Progenitor cell of endocrine pancreas (in vitro differentiated cells): ENCODE measurements at regions not wholly inside any gene's neighbourhood (a gene's known extent, or its start where the extent isn't known, plus 50 kb on each side); places are given as distances from the start of the nearest gene placed in this dataset.

ENCODE experiments used
- DNase-seq: peaks from one replicate; pipeline ENCODE4 v3.0.0; 2021; ENCODE audit warnings: low spot score; ENCODE audit not compliant: unreplicated experiment
- H3K27ac Mint-ChIP-seq: 2 replicates; pipeline ENCODE4 v1.8.0; 2021; ENCODE audit warnings: mild to moderate bottlenecking, moderate library complexity, mixed read lengths
- H3K27me3 Mint-ChIP-seq: 2 replicates; pipeline ENCODE4 v1.8.0; 2021; ENCODE audit warnings: mixed read lengths
- H3K36me3 Mint-ChIP-seq: 2 replicates; pipeline ENCODE4 v1.8.0; 2022; ENCODE audit warnings: mixed read lengths; ENCODE audit not compliant: insufficient read depth
- H3K4me1 Mint-ChIP-seq: 2 replicates; pipeline ENCODE4 v1.8.0; 2021; ENCODE audit warnings: low read depth, mixed read lengths
- H3K4me3 Mint-ChIP-seq: 2 replicates; pipeline ENCODE4 v1.8.0; 2021; ENCODE audit warnings: low read depth, mild to moderate bottlenecking, moderate library complexity, mixed read lengths
- H3K9me3 Mint-ChIP-seq: 2 replicates; pipeline ENCODE4 v1.8.0; 2021; ENCODE audit warnings: low read depth, mixed read lengths
- TF ChIP-seq, protein P1 (sequence below): fragments of 200-600 bp; sonication (generic); IDR thresholded peaks from one replicate; pipeline ENCODE4 v1.5.0; 2021; ENCODE audit warnings: antibody characterized with exemption, mild to moderate bottlenecking; ENCODE audit not compliant: unreplicated experiment

DNA sequence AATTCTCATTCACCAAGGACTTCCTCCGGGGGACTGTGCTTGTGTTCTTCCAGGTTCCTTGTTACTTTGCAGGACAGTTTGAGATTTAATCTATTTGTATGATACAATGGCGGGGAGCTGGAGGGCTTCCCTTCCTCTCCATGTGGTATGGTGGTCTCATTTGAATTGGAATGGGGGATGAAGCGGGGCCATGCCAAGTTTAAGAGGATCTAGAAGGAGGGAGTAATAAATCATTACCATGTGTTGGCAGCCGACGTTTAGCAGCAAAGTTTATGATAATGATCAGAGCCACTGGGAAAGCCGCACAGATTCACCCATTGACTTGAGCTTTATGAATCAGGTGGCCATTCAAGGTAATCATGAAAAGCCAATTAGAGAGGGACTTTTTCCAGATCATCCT lies 355.1 kb upstream of the MGMT start:
- no peak overlapping the region for H3K27ac Mint-ChIP-seq
- DNase-seq = no peak
- H3K4me1 Mint-ChIP-seq = no peaks in the 10 kb centered on the region
- no peaks in the 10 kb centered on the region for H3K9me3 Mint-ChIP-seq
- no peaks in the 10 kb centered on the region for H3K36me3 Mint-ChIP-seq
- peaks cover 37% of the 10 kb centered on the region for H3K27me3 Mint-ChIP-seq
- TF ChIP-seq, protein P1, sequence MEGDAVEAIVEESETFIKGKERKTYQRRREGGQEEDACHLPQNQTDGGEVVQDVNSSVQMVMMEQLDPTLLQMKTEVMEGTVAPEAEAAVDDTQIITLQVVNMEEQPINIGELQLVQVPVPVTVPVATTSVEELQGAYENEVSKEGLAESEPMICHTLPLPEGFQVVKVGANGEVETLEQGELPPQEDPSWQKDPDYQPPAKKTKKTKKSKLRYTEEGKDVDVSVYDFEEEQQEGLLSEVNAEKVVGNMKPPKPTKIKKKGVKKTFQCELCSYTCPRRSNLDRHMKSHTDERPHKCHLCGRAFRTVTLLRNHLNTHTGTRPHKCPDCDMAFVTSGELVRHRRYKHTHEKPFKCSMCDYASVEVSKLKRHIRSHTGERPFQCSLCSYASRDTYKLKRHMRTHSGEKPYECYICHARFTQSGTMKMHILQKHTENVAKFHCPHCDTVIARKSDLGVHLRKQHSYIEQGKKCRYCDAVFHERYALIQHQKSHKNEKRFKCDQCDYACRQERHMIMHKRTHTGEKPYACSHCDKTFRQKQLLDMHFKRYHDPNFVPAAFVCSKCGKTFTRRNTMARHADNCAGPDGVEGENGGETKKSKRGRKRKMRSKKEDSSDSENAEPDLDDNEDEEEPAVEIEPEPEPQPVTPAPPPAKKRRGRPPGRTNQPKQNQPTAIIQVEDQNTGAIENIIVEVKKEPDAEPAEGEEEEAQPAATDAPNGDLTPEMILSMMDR = no peak
- no peak overlapping the region for H3K4me3 Mint-ChIP-seq

- Mint-ChIP-seq H3K4me3 (no peak overlapping the region), H3K27ac (no peak overlapping the region), H3K36me3 (no peaks in the 10 kb centered on the region), H3K4me1 (no peaks in the 10 kb centered on the region), H3K27me3 (peaks cover 33% of the 10 kb centered on the region), H3K9me3 (no peaks in the 10 kb centered on the region)
- DNase-seq = no peak
- TF ChIP-seq, protein P1 = no peak
Measured at GRCh38 chr10:129114588-129114987, 352.5 kb upstream of the MGMT start.

- H3K36me3 Mint-ChIP-seq = no peaks in the 10 kb centered on the region
- peaks cover 38% of the 10 kb centered on the region for H3K27me3 Mint-ChIP-seq
- H3K27ac Mint-ChIP-seq = no peak overlapping the region
- TF ChIP-seq, protein P1 = no peak
- no peaks in the 10 kb centered on the region for H3K9me3 Mint-ChIP-seq
- DNase-seq = no peak
- no peaks in the 10 kb centered on the region for H3K4me1 Mint-ChIP-seq
- no peak overlapping the region for H3K4me3 Mint-ChIP-seq
Measured at GRCh38 chr10:129116371-129116770, 350.7 kb upstream of the MGMT start.

DNA sequence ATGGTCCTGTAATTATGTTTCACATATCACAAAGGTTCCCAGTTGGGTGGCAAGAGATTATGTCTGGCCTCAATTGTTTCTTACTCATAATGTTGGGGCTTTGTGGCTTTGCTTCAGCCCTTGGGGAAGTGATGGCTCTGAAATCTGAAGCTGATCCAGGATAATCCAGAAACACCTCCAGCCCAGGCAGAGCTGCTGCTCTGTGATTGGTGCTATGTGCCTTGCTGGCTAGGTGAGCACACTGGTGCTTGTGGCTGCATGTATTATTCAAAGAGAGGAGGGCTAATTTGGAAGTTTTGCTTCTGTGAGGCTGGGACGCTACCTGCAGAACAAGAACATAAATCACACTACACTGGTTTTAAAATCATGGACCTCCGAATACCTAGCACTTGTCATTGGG lies 346.6 kb upstream of the MGMT start:
- H3K36me3 Mint-ChIP-seq = no peaks in the 10 kb centered on the region
- no peak for DNase-seq
- TF ChIP-seq, protein P1 = no peak
- H3K4me3 Mint-ChIP-seq = no peak overlapping the region
- H3K4me1 Mint-ChIP-seq = peaks cover 3% of the 10 kb centered on the region
- H3K9me3 Mint-ChIP-seq = no peaks in the 10 kb centered on the region
- H3K27me3 Mint-ChIP-seq = peaks cover 40% of the 10 kb centered on the region
- no peak overlapping the region for H3K27ac Mint-ChIP-seq

- DNase-seq = no peak
- Mint-ChIP-seq H3K27me3 (peaks cover 33% of the 10 kb centered on the region), H3K9me3 (no peaks in the 10 kb centered on the region), H3K4me1 (peaks cover 3% of the 10 kb centered on the region), H3K36me3 (no peaks in the 10 kb centered on the region), H3K27ac (no peak overlapping the region), H3K4me3 (no peak overlapping the region)
- TF ChIP-seq, protein P1 = no peak
Measured at GRCh38 chr10:129122846-129123245, 344.2 kb upstream of the MGMT start.
